ENCODE measurements at regions not wholly inside any gene's neighbourhood (a gene's known extent, or its start where the extent isn't known, plus 50 kb on each side); places are given as distances from the start of the nearest gene placed in this dataset.

- Histone ChIP-seq H3K27me3 (ENCODE audit: insufficient read depth, low read depth, low read length) (no peaks in the 10 kb centered on the region), H3K36me3 (ENCODE audit: insufficient read depth, low read length) (no peaks in the 10 kb centered on the region), H3K9ac (ENCODE audit: low read length) (no peak overlapping the region), H3K9me2 (ENCODE audit: insufficient read depth, low read length) (no peaks in the 10 kb centered on the region), H4K20me1 (ENCODE audit: insufficient read depth) (no peaks in the 10 kb centered on the region), H3K4me3 (ENCODE audit: low read length) (no peak overlapping the region), H2AFZ (ENCODE audit: low read depth, low read length) (no peak overlapping the region), H3K9me3 (ENCODE audit: low read length) (no peaks in the 10 kb centered on the region), H3K4me2 (ENCODE audit: low read length) (no peak overlapping the region), H3F3A (ENCODE audit: insufficient read depth, low read length, poor library complexity, severe bottlenecking) (no peaks in the 10 kb centered on the region), H3K79me2 (replicated peaks; ENCODE audit: insufficient read depth, low read length) (no peaks in the 10 kb centered on the region), H3K27ac (ENCODE audit: low read length) (no peak overlapping the region)
- no peak for TF ChIP-seq EZH2 (IDR thresholded peaks at IDR 0.05; ENCODE audit: borderline replicate concordance, insufficient read depth, low read length, poor library complexity, severe bottlenecking)
- TF ChIP-seq RAD21 (conservative IDR thresholded peaks at IDR 0.05): no peak
- no peak for TF ChIP-seq REST (IDR thresholded peaks at IDR 0.05; ENCODE audit: borderline replicate concordance)
- no peak for TF ChIP-seq EP300 (conservative IDR thresholded peaks at IDR 0.05; ENCODE audit: poor library complexity, severe bottlenecking)
- TF ChIP-seq SMC3 (conservative IDR thresholded peaks at IDR 0.05; ENCODE audit: poor library complexity): no peak
- TF ChIP-seq CTCF (IDR thresholded peaks at IDR 0.05; ENCODE audit: poor library complexity, severe bottlenecking): no peak
- no peak for TF ChIP-seq TAF1 (IDR thresholded peaks at IDR 0.05; ENCODE audit: low read depth)
- no peak for TF ChIP-seq MXI1 (conservative IDR thresholded peaks at IDR 0.05; ENCODE audit: poor library complexity, severe bottlenecking)
- TF ChIP-seq POLR2AphosphoS5 (IDR thresholded peaks at IDR 0.05): no peak
These were observed 51.1 kb upstream of the LMO2 start for GRCh38 chr11:33942954-33943353.

GRCh38 chr11:33941637-33942160 lies 49.8 kb upstream of the LMO2 start:
- no peak overlapping the region for H3K4me3 ChIP-seq (ENCODE audit: low read length)
- no peaks in the 10 kb centered on the region for H3K79me2 ChIP-seq (replicated peaks; ENCODE audit: insufficient read depth, low read length)
- H3K27ac ChIP-seq (ENCODE audit: low read length): no peak overlapping the region
- no peaks in the 10 kb centered on the region for H3K27me3 ChIP-seq (ENCODE audit: insufficient read depth, low read depth, low read length)
- no peaks in the 10 kb centered on the region for H3K9me2 ChIP-seq (ENCODE audit: insufficient read depth, low read length)
- no peak overlapping the region for H3K4me2 ChIP-seq (ENCODE audit: low read length)
- no peak for TF ChIP-seq CTCF (IDR thresholded peaks at IDR 0.05; ENCODE audit: poor library complexity, severe bottlenecking)
- no peak for TF ChIP-seq POLR2AphosphoS5 (IDR thresholded peaks at IDR 0.05)
- no peak for TF ChIP-seq TAF1 (IDR thresholded peaks at IDR 0.05; ENCODE audit: low read depth)
- no peaks in the 10 kb centered on the region for H3K9me3 ChIP-seq (ENCODE audit: low read length)
- H3K9ac ChIP-seq (ENCODE audit: low read length): no peak overlapping the region
- no peak overlapping the region for H2AFZ ChIP-seq (ENCODE audit: low read depth, low read length)
- no peaks in the 10 kb centered on the region for H3K36me3 ChIP-seq (ENCODE audit: insufficient read depth, low read length)
- no peaks in the 10 kb centered on the region for H3F3A ChIP-seq (ENCODE audit: insufficient read depth, low read length, poor library complexity, severe bottlenecking)
- H4K20me1 ChIP-seq (ENCODE audit: insufficient read depth): no peaks in the 10 kb centered on the region
